ENCODE measurements at regions not wholly inside any gene's neighbourhood (a gene's known extent, or its start where the extent isn't known, plus 50 kb on each side); places are given as distances from the start of the nearest gene placed in this dataset.

- no peak for TF ChIP-seq CTCF (IDR thresholded peaks at IDR 0.05; ENCODE audit: extremely low read depth, insufficient read depth, missing control alignments)
- DNase-seq (ENCODE audit: low spot score) = no peak
- in situ Hi-C loops (cut with MboI; ENCODE audit: low pct_unique_long_range_greater_than_20kb, low sequenced_read_pairs, unreplicated experiment) = no loop called here
Measured at GRCh38 chr12:24244801-24245200, 295.3 kb upstream of the SOX5 start.

GRCh38 chr12:24244231-24244630, 294.8 kb upstream of the SOX5 start:
- in situ Hi-C loops (cut with MboI; ENCODE audit: low pct_unique_long_range_greater_than_20kb, low sequenced_read_pairs, unreplicated experiment) = no loop called here
- no peak for DNase-seq (ENCODE audit: low spot score)
- TF ChIP-seq CTCF (IDR thresholded peaks at IDR 0.05; ENCODE audit: extremely low read depth, insufficient read depth, missing control alignments) = no peak

- in situ Hi-C loops (cut with MboI; ENCODE audit: low pct_unique_long_range_greater_than_20kb, low sequenced_read_pairs, unreplicated experiment) = no loop called here
- TF ChIP-seq CTCF (IDR thresholded peaks at IDR 0.05; ENCODE audit: extremely low read depth, insufficient read depth, missing control alignments) = no peak
- DNase-seq (ENCODE audit: low spot score) = no peak
Measured at GRCh38 chr12:24240707-24241106, 291.2 kb upstream of the SOX5 start.

GRCh38 chr12:24233519-24234246, 284.2 kb upstream of the SOX5 start:
- TF ChIP-seq CTCF (IDR thresholded peaks at IDR 0.05; ENCODE audit: extremely low read depth, insufficient read depth, missing control alignments) = no peak
- no peak for DNase-seq (ENCODE audit: low spot score)
- in situ Hi-C loops (cut with MboI; ENCODE audit: low pct_unique_long_range_greater_than_20kb, low sequenced_read_pairs, unreplicated experiment) = no loop called here

- in situ Hi-C loops (cut with MboI; ENCODE audit: low pct_unique_long_range_greater_than_20kb, low sequenced_read_pairs, unreplicated experiment) = no loop called here
- no peak for DNase-seq (ENCODE audit: low spot score)
- TF ChIP-seq CTCF (IDR thresholded peaks at IDR 0.05; ENCODE audit: extremely low read depth, insufficient read depth, missing control alignments) = no peak
Measured at GRCh38 chr12:24232531-24232930, 283.1 kb upstream of the SOX5 start.

- in situ Hi-C loops (cut with MboI; ENCODE audit: low pct_unique_long_range_greater_than_20kb, low sequenced_read_pairs, unreplicated experiment) = no loop called here
- DNase-seq (ENCODE audit: low spot score) = no peak
Measured at GRCh38 chr12:24231298-24231697, 281.8 kb upstream of the SOX5 start.

More at GRCh38 chr12:24231298-24231697, 281.8 kb upstream of the SOX5 start:
- TF ChIP-seq CTCF (IDR thresholded peaks at IDR 0.05; ENCODE audit: extremely low read depth, insufficient read depth, missing control alignments) = no peak

Measured in GM13977 (cell line).